ENCODE measurements at regions not wholly inside any gene's neighbourhood (a gene's known extent, or its start where the extent isn't known, plus 50 kb on each side); places are given as distances from the start of the nearest gene placed in this dataset.

GRCh38 chr3:111318289-111318688, 223.7 kb upstream of the CD96 start:
- Histone ChIP-seq H2BK20ac (ENCODE audit: low read depth, low read length, poor library complexity, severe bottlenecking) (no peak overlapping the region), H4K5ac (ENCODE audit: insufficient read length, low read depth, low read length) (no peak overlapping the region), H3K9me3 (ENCODE audit: control insufficient read depth, low read depth, low read length) (no peaks in the 10 kb centered on the region), H3K23me2 (ENCODE audit: insufficient read length, low read depth, low read length, poor library complexity, severe bottlenecking) (no peaks in the 10 kb centered on the region), H2BK5ac (ENCODE audit: insufficient read length, low read length) (no peak overlapping the region), H3K79me2 (ENCODE audit: insufficient read depth, low read length) (no peaks in the 10 kb centered on the region), H3K79me1 (ENCODE audit: insufficient read depth, low read depth, low read length, poor library complexity, severe bottlenecking) (no peaks in the 10 kb centered on the region), H3K56ac (ENCODE audit: insufficient read length, low read depth, low read length) (no peak overlapping the region), H3K14ac (ENCODE audit: insufficient read depth, low read length) (no peak overlapping the region), H3K4me2 (ENCODE audit: insufficient read depth, insufficient read length, low read length) (no peak overlapping the region), H4K91ac (ENCODE audit: insufficient read length, low read depth, low read length) (no peak overlapping the region), H3K4me1 (ENCODE audit: insufficient read depth, low read length) (no peaks in the 10 kb centered on the region), H3K18ac (ENCODE audit: insufficient read length, low read depth, low read length) (no peak overlapping the region), H4K20me1 (ENCODE audit: control insufficient read depth, insufficient read depth, insufficient read length) (no peaks in the 10 kb centered on the region), H2BK12ac (ENCODE audit: insufficient read length, low read depth, low read length) (no peak overlapping the region), H3K9ac (ENCODE audit: extremely low read depth, insufficient read length, low read length) (no peak overlapping the region), H3K27ac (ENCODE audit: insufficient read length, low read depth, low read length) (no peak overlapping the region), H3T11ph (ENCODE audit: low read length) (no peak overlapping the region), H3K4ac (ENCODE audit: low read depth, low read length) (no peak overlapping the region), H4K8ac (replicated peaks; ENCODE audit: insufficient read length, low read depth, low read length) (no peak overlapping the region), H2BK15ac (ENCODE audit: low read depth, low read length) (no peak overlapping the region), H3K27me3 (ENCODE audit: insufficient read depth, low read length) (no peaks in the 10 kb centered on the region), H3K23ac (ENCODE audit: insufficient read length, low read depth, low read length) (no peak overlapping the region), H2AK5ac (ENCODE audit: insufficient read length, low read length) (no peak overlapping the region), H2BK120ac (ENCODE audit: low read depth, low read length, poor library complexity, severe bottlenecking) (no peak overlapping the region), H2AFZ (ENCODE audit: low read length) (no peak overlapping the region)
- DNase-seq: no peak
- TF ChIP-seq CTCF (conservative IDR thresholded peaks at IDR 0.05): no peak
- no CpG with 5 or more reads among the region's 2 CpGs for WGBS (ENCODE audit: extremely low coverage, insufficient read length, low lambda C conversion rate)
- Mint-ChIP-seq H3K27me3 (ENCODE audit: low read depth) (no peaks in the 10 kb centered on the region), H3K9me3 (no peaks in the 10 kb centered on the region), H3K36me3 (ENCODE audit: insufficient read depth in 1 of 3, low read depth in 3 of 3) (no peaks in the 10 kb centered on the region), H3K4me1 (no peaks in the 10 kb centered on the region), H3K27ac (no peak overlapping the region), H3K4me3 (no peak overlapping the region)
